GM18909 (cell line): ENCODE measurements at regions not wholly inside any gene's neighbourhood (a gene's known extent, or its start where the extent isn't known, plus 50 kb on each side); places are given as distances from the start of the nearest gene placed in this dataset.
A peak's percentile ranks its signal among the peaks of the same experiment; 100 is the strongest.

Source experiments
- ATAC-seq: cut with Tn5 transposase; IDR thresholded peaks from one replicate; pipeline ENCODE4 v1.9.1; 2021; ENCODE audit warnings: mild to moderate bottlenecking; ENCODE audit not compliant: unreplicated experiment, poor library complexity

GRCh38 chr11:87444993-87445392 lies 407.3 kb downstream of the TMEM135 start:
- ATAC-seq, result no peak

- ATAC-seq, result no peak
Measured at GRCh38 chr11:87443707-87444106, 406.0 kb downstream of the TMEM135 start.

GRCh38 chr11:87440076-87440770 lies 402.5 kb downstream of the TMEM135 start:
- no peak for ATAC-seq

- no peak for ATAC-seq
Measured at GRCh38 chr11:87438416-87438815, 400.7 kb downstream of the TMEM135 start.

GRCh38 chr11:87437844-87438223 lies 400.1 kb downstream of the TMEM135 start:
- ATAC-seq, result no peak

GRCh38 chr11:87437133-87437843 lies 399.6 kb downstream of the TMEM135 start:
- ATAC-seq, result no peak

- no peak for ATAC-seq
Measured at GRCh38 chr11:87432022-87432421, 394.3 kb downstream of the TMEM135 start.

- ATAC-seq, result no peak
Measured at GRCh38 chr11:87431392-87431791, 393.7 kb downstream of the TMEM135 start.

GRCh38 chr11:87430821-87431220 lies 393.1 kb downstream of the TMEM135 start:
- ATAC-seq, result no peak

- no peak for ATAC-seq
Measured at GRCh38 chr11:87429996-87430395, 392.3 kb downstream of the TMEM135 start.

- ATAC-seq, result no peak
Measured at GRCh38 chr11:87428266-87428665, 390.5 kb downstream of the TMEM135 start.

- no peak for ATAC-seq
Measured at GRCh38 chr11:87425943-87426342, 388.2 kb downstream of the TMEM135 start.

GRCh38 chr11:87425391-87425790 lies 387.7 kb downstream of the TMEM135 start:
- ATAC-seq, result no peak

GRCh38 chr11:87423161-87423560 lies 385.4 kb downstream of the TMEM135 start:
- ATAC-seq, result no peak

GRCh38 chr11:87422566-87422965 lies 384.8 kb downstream of the TMEM135 start:
- no peak for ATAC-seq

- ATAC-seq, result peak; percentile 82
Measured at GRCh38 chr11:87421422-87421821, 383.7 kb downstream of the TMEM135 start.

- no peak for ATAC-seq
Measured at GRCh38 chr11:87417951-87418350, 380.2 kb downstream of the TMEM135 start.

GRCh38 chr11:87405843-87406242 lies 368.1 kb downstream of the TMEM135 start:
- ATAC-seq, result no peak

- no peak for ATAC-seq
Measured at GRCh38 chr11:87405356-87405755, 367.6 kb downstream of the TMEM135 start.

- no peak for ATAC-seq
Measured at GRCh38 chr11:87401653-87402052, 363.9 kb downstream of the TMEM135 start.

- ATAC-seq, result no peak
Measured at GRCh38 chr11:87399341-87399740, 361.6 kb downstream of the TMEM135 start.

- ATAC-seq, result no peak
Measured at GRCh38 chr11:87398931-87399330, 361.2 kb downstream of the TMEM135 start.
